ENCODE measurements at regions not wholly inside any gene's neighbourhood (a gene's known extent, or its start where the extent isn't known, plus 50 kb on each side); places are given as distances from the start of the nearest gene placed in this dataset.

DNA sequence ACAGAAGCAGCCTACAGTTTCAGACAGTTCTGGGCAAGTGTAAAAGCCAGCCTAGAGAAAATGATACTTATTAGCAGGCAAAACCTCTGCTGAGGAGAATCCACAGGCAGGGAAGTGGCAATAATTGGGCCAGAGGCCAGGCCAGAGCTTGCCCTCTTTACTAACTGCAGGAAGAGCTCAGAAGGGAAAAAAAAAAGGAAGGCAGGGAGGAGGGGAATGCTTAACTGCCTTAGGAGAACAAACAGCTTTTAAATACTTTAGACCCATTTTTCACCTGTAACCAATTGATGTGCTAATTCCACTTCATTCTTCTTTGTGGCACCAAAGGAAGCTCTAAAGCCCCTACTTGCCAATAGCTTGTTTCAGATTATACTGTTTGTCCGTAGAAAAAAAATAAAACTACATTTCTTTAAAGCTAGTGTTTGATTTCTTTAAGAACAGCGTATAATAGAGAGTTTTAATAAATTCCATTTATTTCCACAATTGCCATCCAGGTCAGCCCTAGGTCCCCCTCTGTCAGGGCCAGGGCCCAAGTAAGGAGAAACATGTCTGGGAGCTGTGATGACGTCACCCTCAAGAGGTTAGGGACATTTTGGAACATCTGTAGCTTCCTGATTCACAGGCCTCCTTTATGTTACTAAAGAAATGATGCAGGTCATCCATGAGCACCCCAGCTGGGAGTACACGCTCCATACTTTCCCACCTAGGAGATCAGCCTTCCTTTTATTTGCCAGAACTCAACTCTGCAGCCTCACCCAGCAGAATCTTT lies 384.3 kb downstream of the CDC5L start:
- DNase-seq, result no peak

DNA sequence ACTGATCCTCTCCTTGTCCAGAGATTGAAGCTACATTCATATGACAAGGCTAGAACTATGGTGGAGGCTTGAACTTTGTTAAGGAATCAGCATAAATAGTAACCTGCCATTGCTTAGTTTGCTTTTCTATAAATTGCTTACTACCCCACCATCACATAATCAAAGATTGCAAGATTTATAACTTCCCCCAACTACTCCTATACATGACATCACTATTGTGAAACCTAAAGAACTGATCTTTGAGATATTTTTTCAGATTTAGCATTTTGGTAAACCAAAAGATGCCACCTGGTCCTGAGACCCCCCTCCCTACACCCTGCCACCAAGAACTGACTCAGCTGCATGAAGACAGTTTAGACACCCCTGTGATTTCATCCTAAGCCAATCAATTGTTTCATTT lies 385.3 kb downstream of the CDC5L start:
- no peak for DNase-seq

GRCh38 chr6:44775121-44775520 lies 387.6 kb downstream of the CDC5L start:
- DNase-seq, result no peak

DNA sequence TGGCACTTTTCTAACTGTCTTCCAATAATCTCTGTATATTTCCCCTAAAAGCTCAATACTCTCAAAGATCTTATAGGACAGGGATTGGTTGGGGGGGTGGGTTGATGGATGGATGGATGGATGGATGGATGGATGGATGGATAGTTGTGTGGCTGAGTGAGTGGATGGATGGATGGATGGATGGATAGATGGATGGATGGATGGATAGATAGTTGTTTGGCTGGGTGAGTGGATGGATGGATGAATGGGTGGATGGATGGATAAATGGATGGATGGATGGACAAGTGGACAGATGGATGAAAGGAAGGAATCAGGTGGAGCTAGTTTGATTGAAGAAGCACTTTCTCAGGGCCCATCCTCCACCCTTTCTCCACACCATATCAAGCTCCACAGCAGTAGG lies 388.8 kb downstream of the CDC5L start:
- DNase-seq, result no peak

GRCh38 chr6:44778513-44778912 lies 391.0 kb downstream of the CDC5L start:
- no peak for DNase-seq

Data from activated CD8-positive, alpha-beta memory T cell treated with anti-CD3 and anti-CD28 coated beads for 24 hours (primary cell).